A549 (cell line): ENCODE measurements at regions not wholly inside any gene's neighbourhood (a gene's known extent, or its start where the extent isn't known, plus 50 kb on each side); places are given as distances from the start of the nearest gene placed in this dataset.

Experiments used
- ATAC-seq, 2 experiments: fragments of 200-7000 bp in 1 of 2; fragments of >200 bp in 1 of 2; cut with Nextera tagmentation in 1 of 2; cut with Tn5 transposase in 1 of 2; 3 replicates each; pipeline versions ENCODE4 v1.8.0 to v1.9.1; 2018 to 2020; ENCODE audit warnings: mild to moderate bottlenecking in 1 of 2, moderate library complexity in 1 of 2
- CTCF ChIA-PET: fragments of 300-600 bp; sonication (Branson Sonifier 250); formaldehyde crosslinking; extraction: SDS; loops from one replicate; lab custom pipeline; 2021; ENCODE audit warnings: antibody characterized with exemption, inconsistent platforms; lab: Yijun Ruan, JAX
- POLR2A ChIA-PET: fragments of 350-600 bp; formaldehyde crosslinking; extraction: SDS; loops from one replicate; lab custom pipeline; 2021; ENCODE audit warnings: antibody characterized with exemption, inconsistent platforms; lab: Yijun Ruan, JAX
- DNase-seq, 2 experiments: peaks; one replicate each; pipeline versions ENCODE4 v3.0.0 to v3.0.0-alpha.2; 2011 to 2016; ENCODE audit warnings: low read depth in 1 of 2, low spot score in 1 of 2
- FAIRE-seq: peaks from 2 replicates; lab custom pipeline; 2011; peaks lifted over from hg19 to GRCh38; lab: Jason Lieb, UNC
- H3K27ac ChIP-seq, 2 experiments: fragments of >200 bp; sonication (Bioruptor Twin); formaldehyde crosslinking; 3 replicates each; pipeline ENCODE4 v1.5.1; 2016 to 2017
- H3K4me1 ChIP-seq: fragments of >200 bp; sonication (Bioruptor Twin); formaldehyde crosslinking; 3 replicates; pipeline ENCODE4 v1.6.1; 2016
- H3K4me2 ChIP-seq: fragments of >200 bp; sonication (Bioruptor Twin); formaldehyde crosslinking; 3 replicates; pipeline ENCODE4 v1.6.1; 2016
- H3K4me3 ChIP-seq: fragments of >200 bp; sonication (Bioruptor Twin); formaldehyde crosslinking; 3 replicates; pipeline ENCODE4 v1.5.1; 2016
- H3K9me3 ChIP-seq: fragments of >200 bp; sonication (Bioruptor Twin); formaldehyde crosslinking; 3 replicates; pipeline ENCODE4 v1.6.1; 2016
- BHLHE40 ChIP-seq: IDR thresholded peaks from 2 replicates; pipeline ENCODE4 v1.6.1; 2012; ENCODE audit warnings: low read depth, low read length, inconsistent platforms
- CBX8 ChIP-seq: fragments of 200-600 bp; sonication (generic); IDR thresholded peaks from 2 replicates; pipeline ENCODE4 v1.6.1; 2016
- CEBPB ChIP-seq, 2 experiments: fragments of >200 bp in 1 of 2; sonication (Bioruptor Twin) in 1 of 2; formaldehyde crosslinking in 1 of 2; IDR thresholded peaks; 2 replicates each; pipeline ENCODE4 v1.6.1; 2012 to 2016
- CHD2 ChIP-seq: fragments of 150-350 bp; IDR thresholded peaks from 2 replicates; pipeline ENCODE4 v1.6.1; 2014; ENCODE audit warnings: low read length; ENCODE audit not compliant: partially characterized antibody
- EP300 ChIP-seq, 2 experiments: fragments of >200 bp; sonication (Bioruptor Twin); formaldehyde crosslinking; IDR thresholded peaks; 2 replicates in 1 of 2; 3 replicates in 1 of 2; pipeline ENCODE4 v1.6.1; 2016 to 2017
- ESRRA ChIP-seq: fragments of 150-350 bp; IDR thresholded peaks from 2 replicates; pipeline ENCODE4 v1.6.1; 2014; ENCODE audit warnings: mild to moderate bottlenecking, low read length, borderline replicate concordance
- FOSL2 ChIP-seq, 2 experiments: fragments of 450-650 bp in 1 of 2; fragments of >200 bp in 1 of 2; sonication (Bioruptor Twin) in 1 of 2; formaldehyde crosslinking; IDR thresholded peaks; 2 replicates each; pipeline versions ENCODE4 v1.5.0 to v1.6.1; 2016 to 2020; ENCODE audit warnings: mild to moderate bottlenecking in 1 of 2, moderate library complexity in 1 of 2
- FOXS1 ChIP-seq: fragments of 250-450 bp; sonication (Bioruptor Pico); IDR thresholded peaks from 2 replicates; pipeline ENCODE4 v1.5.0; 2020; ENCODE audit warnings: mild to moderate bottlenecking, moderate library complexity
- KDM1A ChIP-seq: fragments of 200-600 bp; sonication (generic); IDR thresholded peaks from 2 replicates; pipeline ENCODE4 v1.6.1; 2016; ENCODE audit warnings: low read depth, mild to moderate bottlenecking
- NPAS2 ChIP-seq: fragments of 250-450 bp; sonication (Bioruptor Pico); IDR thresholded peaks from 2 replicates; pipeline ENCODE4 v1.8.0; 2022; ENCODE audit warnings: mild to moderate bottlenecking, moderate library complexity, borderline replicate concordance
- RAD21 ChIP-seq, 2 experiments: fragments of >200 bp in 1 of 2; sonication (Bioruptor Twin) in 1 of 2; formaldehyde crosslinking in 1 of 2; IDR thresholded peaks in 1 of 2; conservative IDR thresholded peaks in 1 of 2; 2 replicates in 1 of 2; 3 replicates in 1 of 2; pipeline ENCODE4 v1.6.1; 2012 to 2018; ENCODE audit warnings: inconsistent platforms in 1 of 2
- RCOR1 ChIP-seq: fragments of 150-350 bp; IDR thresholded peaks from 2 replicates; pipeline ENCODE4 v1.6.1; 2014; ENCODE audit warnings: antibody characterized with exemption, low read length, low read depth
- RNF2 ChIP-seq: fragments of 200-600 bp; sonication (generic); IDR thresholded peaks from 2 replicates; pipeline ENCODE4 v1.6.1; 2016; ENCODE audit warnings: low read depth, mild to moderate bottlenecking, antibody characterized with exemption, moderate library complexity, borderline replicate concordance
- SMC3 ChIP-seq: fragments of >200 bp; sonication (Bioruptor Twin); formaldehyde crosslinking; IDR thresholded peaks from 3 replicates; pipeline ENCODE4 v1.6.1; 2018; ENCODE audit warnings: inconsistent platforms
- TFCP2L1 ChIP-seq: fragments of 250-450 bp; sonication (Bioruptor Pico); IDR thresholded peaks from 2 replicates; pipeline ENCODE4 v1.5.0; 2021; ENCODE audit warnings: mild to moderate bottlenecking
- TP53 ChIP-seq: fragments of 250-450 bp; sonication (Bioruptor Pico); IDR thresholded peaks from 2 replicates; pipeline ENCODE4 v1.5.0; 2021; ENCODE audit warnings: mild to moderate bottlenecking, moderate library complexity
- ZC3H11A ChIP-seq: fragments of 450-650 bp; IDR thresholded peaks from 2 replicates; pipeline ENCODE4 v1.6.1; 2014; ENCODE audit warnings: antibody characterized with exemption, mild to moderate bottlenecking
- ZFP36 ChIP-seq: fragments of 450-650 bp; IDR thresholded peaks from 2 replicates; pipeline ENCODE4 v1.6.1; 2014; ENCODE audit warnings: borderline replicate concordance; ENCODE audit not compliant: partially characterized antibody
- ZSCAN20 ChIP-seq: fragments of 250-450 bp; sonication (Bioruptor Pico); IDR thresholded peaks from 2 replicates; pipeline ENCODE4 v1.8.0; 2022; ENCODE audit warnings: mild to moderate bottlenecking, moderate library complexity
- WGBS: methylation state at CpG from one replicate; pipeline ENCODE4 v1.1.6; 2017; ENCODE audit errors: missing lambda C conversion rate; 5-methylcytosine and 5-hydroxymethylcytosine counted together
- TF ChIP-seq, protein P1 (sequence below): fragments of 250-450 bp; sonication (Bioruptor Pico); IDR thresholded peaks from 2 replicates; pipeline ENCODE4 v1.5.0; 2021; ENCODE audit warnings: mild to moderate bottlenecking, moderate library complexity, borderline replicate concordance
- TF ChIP-seq, protein P2 (sequence below): fragments of 450-650 bp; IDR thresholded peaks from 2 replicates; pipeline ENCODE4 v1.6.1; 2014; ENCODE audit warnings: antibody characterized with exemption
- TF ChIP-seq, protein P3 (sequence below): IDR thresholded peaks from 2 replicates; pipeline ENCODE4 v1.6.1; 2012
- TF ChIP-seq, protein P4 (sequence below): fragments of 150-350 bp; IDR thresholded peaks from 2 replicates; pipeline ENCODE4 v1.6.1; 2014; ENCODE audit warnings: low read depth, mild to moderate bottlenecking, low read length
- TF ChIP-seq, protein P5 (sequence below): fragments of 250-450 bp; sonication (Bioruptor Pico); IDR thresholded peaks from 2 replicates; pipeline ENCODE4 v1.5.0; 2020; ENCODE audit warnings: low read depth, mild to moderate bottlenecking, moderate library complexity
- TF ChIP-seq, protein P6 (sequence below): fragments of >200 bp; sonication (Bioruptor Twin); formaldehyde crosslinking; IDR thresholded peaks from 3 replicates; pipeline ENCODE4 v1.6.1; 2016

DNA sequence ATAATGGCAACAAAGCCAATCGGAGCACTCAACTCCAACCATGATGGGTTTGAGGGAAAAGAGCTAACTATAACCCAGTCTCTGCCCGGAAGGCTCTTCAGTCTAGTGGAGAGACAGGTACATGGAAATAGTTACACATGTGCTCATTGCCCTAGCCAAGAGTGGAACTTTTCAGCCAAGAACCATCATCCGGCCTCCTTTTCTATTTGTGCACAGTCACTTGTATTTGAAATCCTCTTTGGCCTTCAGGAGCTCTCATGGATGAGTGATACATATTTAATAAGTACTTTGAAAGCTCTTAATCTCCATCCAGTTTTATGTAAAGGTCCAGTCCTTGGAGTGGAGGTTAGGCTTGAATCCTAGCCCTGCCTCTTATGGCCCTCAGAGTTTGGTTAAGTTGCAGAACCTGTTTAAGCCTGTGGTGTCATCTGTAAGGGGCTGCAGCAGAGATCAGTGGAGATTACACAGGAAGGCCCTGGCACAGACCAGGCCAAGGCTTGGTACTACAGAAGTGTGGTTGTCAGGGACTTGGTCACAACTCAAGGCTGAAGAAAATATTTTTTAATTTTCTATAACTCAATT is 72.3 kb upstream of the SMLR1 start:
- DNase-seq (no peak), ATAC-seq (no peak)
- no peak overlapping the region for H3K4me2 ChIP-seq
- POLR2A ChIA-PET = no interaction called here
- WGBS = 75% methylated on average over 3 of the region's 3 CpGs
- H3K27ac ChIP-seq = no peak overlapping the region
- TF ChIP-seq SMC3 = no peak
- TF ChIP-seq, protein P1, sequence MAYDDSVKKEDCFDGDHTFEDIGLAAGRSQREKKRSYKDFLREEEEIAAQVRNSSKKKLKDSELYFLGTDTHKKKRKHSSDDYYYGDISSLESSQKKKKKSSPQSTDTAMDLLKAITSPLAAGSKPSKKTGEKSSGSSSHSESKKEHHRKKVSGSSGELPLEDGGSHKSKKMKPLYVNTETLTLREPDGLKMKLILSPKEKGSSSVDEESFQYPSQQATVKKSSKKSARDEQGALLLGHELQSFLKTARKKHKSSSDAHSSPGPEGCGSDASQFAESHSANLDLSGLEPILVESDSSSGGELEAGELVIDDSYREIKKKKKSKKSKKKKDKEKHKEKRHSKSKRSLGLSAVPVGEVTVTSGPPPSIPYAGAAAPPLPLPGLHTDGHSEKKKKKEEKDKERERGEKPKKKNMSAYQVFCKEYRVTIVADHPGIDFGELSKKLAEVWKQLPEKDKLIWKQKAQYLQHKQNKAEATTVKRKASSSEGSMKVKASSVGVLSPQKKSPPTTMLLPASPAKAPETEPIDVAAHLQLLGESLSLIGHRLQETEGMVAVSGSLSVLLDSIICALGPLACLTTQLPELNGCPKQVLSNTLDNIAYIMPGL (CRISPR knock-in tag) = no peak
- no peak for TF ChIP-seq ZSCAN20
- no peak for TF ChIP-seq CBX8
- TF ChIP-seq FOSL2 (IDR thresholded peaks at IDR 0.05) = no peak
- TF ChIP-seq FOSL2 (CRISPR knock-in tag; IDR thresholded peaks at IDR 0.05) = no peak
- TF ChIP-seq, all 56 proteins: peak for 0
- Histone ChIP-seq H3K4me3 (no peak overlapping the region), H3K4me1 (no peaks in the 10 kb centered on the region), H3K9me3 (no peaks in the 10 kb centered on the region)
- CTCF ChIA-PET = no interaction called here
- no peak for FAIRE-seq

DNA sequence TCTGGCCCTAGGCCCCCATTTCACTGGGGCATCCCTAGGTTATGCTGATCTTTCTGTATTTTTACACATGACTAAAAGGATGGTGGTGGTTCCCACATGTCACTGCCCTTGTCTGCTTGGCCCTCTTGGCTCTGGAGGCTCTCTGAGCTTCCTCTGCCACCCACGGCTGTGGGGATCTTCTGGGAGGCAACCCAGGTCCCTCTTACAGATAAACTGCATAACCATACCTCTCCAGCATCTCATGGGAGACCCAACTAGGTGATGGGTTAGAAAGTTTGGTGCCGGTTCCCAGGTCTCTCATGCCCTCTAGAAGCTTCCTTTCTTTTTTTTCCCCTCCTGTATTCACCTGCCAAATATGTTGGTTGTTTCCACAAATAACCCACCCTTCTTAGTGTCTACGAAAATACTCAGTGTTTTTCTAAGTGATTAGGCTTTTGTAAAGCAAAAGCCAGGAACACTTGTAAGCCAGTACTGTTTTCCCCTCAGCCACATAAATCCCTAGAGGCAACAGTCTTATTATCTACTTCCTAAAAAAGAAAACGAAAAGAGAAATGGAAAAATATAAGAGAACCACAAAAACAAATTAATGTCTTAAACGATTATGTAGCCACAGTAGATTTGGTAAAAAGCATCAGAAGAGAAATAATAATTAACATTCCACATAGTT is 71.7 kb upstream of the SMLR1 start:
- Histone ChIP-seq H3K9me3 (no peaks in the 10 kb centered on the region), H3K4me1 (no peaks in the 10 kb centered on the region), H3K4me2 (no peak overlapping the region), H3K27ac (no peak overlapping the region), H3K4me3 (no peak overlapping the region)
- DNase-seq (no peak), FAIRE-seq (no peak), ATAC-seq (no peak)
- TF ChIP-seq FOXS1 (CRISPR knock-in tag) (no peak), NPAS2 (no peak), RNF2 (no peak), SMC3 (no peak), BHLHE40 (no peak)
- POLR2A ChIA-PET = no interaction called here
- CTCF ChIA-PET = no interaction called here
- WGBS = 7% methylated on average over 5 of the region's 5 CpGs

DNA sequence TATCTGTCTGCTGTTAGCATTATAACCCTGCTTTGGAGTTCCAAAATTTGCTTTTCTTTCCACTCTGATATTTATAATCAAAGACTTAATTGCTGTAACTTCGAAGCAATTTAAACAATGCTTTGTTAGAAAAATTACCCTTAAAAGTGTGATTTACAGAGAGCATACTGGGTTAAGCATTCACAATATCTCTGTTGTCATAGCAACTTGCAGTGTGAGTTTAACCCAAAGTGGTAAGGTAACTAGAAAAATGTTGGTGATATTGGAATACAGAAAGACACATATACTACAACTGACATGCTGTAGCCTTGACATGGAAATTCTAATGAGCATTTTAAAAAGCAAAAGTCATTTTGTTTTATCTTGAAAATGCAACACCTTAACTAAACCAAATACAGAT is 70.4 kb upstream of the SMLR1 start:
- WGBS = 0% methylated on average over 1 of the region's 1 CpG
- TF ChIP-seq, protein P2, sequence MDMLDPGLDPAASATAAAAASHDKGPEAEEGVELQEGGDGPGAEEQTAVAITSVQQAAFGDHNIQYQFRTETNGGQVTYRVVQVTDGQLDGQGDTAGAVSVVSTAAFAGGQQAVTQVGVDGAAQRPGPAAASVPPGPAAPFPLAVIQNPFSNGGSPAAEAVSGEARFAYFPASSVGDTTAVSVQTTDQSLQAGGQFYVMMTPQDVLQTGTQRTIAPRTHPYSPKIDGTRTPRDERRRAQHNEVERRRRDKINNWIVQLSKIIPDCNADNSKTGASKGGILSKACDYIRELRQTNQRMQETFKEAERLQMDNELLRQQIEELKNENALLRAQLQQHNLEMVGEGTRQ = no peak
- TF ChIP-seq CEBPB (IDR thresholded peaks at IDR 0.05) (no peak), CHD2 (no peak), ESRRA (no peak), TP53 (CRISPR knock-in tag) (no peak), ZC3H11A (no peak), TFCP2L1 (CRISPR knock-in tag) (no peak), SMC3 (no peak), FOSL2 (IDR thresholded peaks at IDR 0.05) (no peak), FOSL2 (CRISPR knock-in tag; IDR thresholded peaks at IDR 0.05) (no peak), FOXS1 (CRISPR knock-in tag) (no peak), ZFP36 (no peak), EP300 (IDR thresholded peaks at IDR 0.05) (no peak), RAD21 (conservative IDR thresholded peaks at IDR 0.05 in 1 of 2, IDR thresholded peaks at IDR 0.05 in 1 of 2) (no peak), RNF2 (no peak), KDM1A (no peak), RCOR1 (no peak)
- TF ChIP-seq, protein P3, sequence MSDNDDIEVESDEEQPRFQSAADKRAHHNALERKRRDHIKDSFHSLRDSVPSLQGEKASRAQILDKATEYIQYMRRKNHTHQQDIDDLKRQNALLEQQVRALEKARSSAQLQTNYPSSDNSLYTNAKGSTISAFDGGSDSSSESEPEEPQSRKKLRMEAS = no peak
- TF ChIP-seq, protein P4, sequence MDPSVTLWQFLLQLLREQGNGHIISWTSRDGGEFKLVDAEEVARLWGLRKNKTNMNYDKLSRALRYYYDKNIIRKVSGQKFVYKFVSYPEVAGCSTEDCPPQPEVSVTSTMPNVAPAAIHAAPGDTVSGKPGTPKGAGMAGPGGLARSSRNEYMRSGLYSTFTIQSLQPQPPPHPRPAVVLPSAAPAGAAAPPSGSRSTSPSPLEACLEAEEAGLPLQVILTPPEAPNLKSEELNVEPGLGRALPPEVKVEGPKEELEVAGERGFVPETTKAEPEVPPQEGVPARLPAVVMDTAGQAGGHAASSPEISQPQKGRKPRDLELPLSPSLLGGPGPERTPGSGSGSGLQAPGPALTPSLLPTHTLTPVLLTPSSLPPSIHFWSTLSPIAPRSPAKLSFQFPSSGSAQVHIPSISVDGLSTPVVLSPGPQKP = no peak
- TF ChIP-seq, protein P5, sequence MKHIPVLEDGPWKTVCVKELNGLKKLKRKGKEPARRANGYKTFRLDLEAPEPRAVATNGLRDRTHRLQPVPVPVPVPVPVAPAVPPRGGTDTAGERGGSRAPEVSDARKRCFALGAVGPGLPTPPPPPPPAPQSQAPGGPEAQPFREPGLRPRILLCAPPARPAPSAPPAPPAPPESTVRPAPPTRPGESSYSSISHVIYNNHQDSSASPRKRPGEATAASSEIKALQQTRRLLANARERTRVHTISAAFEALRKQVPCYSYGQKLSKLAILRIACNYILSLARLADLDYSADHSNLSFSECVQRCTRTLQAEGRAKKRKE = no peak
- TF ChIP-seq, protein P6, sequence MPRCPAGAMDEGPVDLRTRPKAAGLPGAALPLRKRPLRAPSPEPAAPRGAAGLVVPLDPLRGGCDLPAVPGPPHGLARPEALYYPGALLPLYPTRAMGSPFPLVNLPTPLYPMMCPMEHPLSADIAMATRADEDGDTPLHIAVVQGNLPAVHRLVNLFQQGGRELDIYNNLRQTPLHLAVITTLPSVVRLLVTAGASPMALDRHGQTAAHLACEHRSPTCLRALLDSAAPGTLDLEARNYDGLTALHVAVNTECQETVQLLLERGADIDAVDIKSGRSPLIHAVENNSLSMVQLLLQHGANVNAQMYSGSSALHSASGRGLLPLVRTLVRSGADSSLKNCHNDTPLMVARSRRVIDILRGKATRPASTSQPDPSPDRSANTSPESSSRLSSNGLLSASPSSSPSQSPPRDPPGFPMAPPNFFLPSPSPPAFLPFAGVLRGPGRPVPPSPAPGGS = no peak
- TF ChIP-seq, all 56 proteins: peak for 0
- no peak for FAIRE-seq
- Histone ChIP-seq H3K9me3 (no peaks in the 10 kb centered on the region), H3K27ac (no peak overlapping the region), H3K4me1 (no peaks in the 10 kb centered on the region), H3K4me2 (no peak overlapping the region), H3K4me3 (no peak overlapping the region)
- ChIA-PET POLR2A (no interaction called here), CTCF (no interaction called here)
- ATAC-seq = no peak
- no peak for DNase-seq
